Fibroblast of the conjunctiva (primary cell): ENCODE measurements at regions not wholly inside any gene's neighbourhood (a gene's known extent, or its start where the extent isn't known, plus 50 kb on each side); places are given as distances from the start of the nearest gene placed in this dataset.

Experiments
- DNase-seq: peaks from one replicate; pipeline ENCODE4 v3.0.0-alpha.2; 2010; ENCODE audit warnings: low read depth

DNA sequence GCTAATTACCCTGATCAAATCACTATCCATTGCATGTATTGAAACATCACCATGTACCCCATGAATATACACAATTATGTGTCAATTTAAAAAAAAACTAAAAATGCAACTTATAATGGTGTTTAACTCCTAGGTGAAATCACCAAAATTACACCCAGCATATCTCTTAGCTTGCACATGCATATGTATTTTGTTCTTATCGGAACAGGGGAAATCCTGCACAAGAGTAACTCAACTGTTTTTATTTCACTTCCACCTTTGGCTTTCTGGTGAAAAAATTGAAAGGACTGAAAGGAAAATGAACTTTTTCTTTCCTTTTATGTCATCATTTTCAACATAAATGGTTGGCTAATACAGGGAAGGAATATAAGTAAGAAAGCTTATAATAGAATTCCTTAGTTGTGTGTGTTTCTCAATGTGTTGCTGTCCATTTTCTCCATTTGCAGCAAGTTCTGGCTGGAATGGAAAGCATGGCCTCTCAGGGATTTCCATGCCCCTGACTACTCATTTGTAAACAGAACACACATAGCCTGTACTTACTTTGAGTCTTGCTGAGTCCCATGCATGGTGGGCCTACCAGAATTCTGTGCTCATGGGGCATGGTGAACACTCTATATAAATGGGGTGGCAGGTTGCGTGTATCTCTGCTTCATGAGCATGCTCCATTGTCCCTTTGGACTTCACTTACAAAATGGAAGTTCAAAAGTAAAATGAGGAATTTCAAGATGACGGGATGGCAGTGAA is 462.0 kb downstream of the HS3ST3B1 start:
- no peak for DNase-seq

- DNase-seq = no peak
These were observed 460.0 kb downstream of the HS3ST3B1 start for GRCh38 chr17:14760719-14761411.

DNA sequence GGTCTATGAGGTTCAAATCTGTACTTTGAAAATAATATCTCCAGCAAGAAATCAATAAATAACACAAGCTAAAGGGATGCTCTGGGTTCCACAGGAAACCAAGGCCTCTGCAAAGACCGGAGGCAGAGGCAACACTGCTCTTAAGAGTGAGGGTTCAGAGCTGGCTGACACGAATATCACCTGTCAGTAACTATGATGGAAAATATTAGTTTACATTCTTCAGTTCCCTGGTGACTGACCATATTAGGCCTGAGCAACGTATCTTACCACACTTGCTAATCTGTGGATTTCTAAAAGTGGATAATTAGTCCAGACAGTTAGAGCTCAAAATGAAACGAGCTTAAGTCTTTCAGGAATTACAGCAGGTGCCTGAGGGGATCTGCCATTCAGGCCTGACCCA is 459.3 kb downstream of the HS3ST3B1 start:
- DNase-seq = no peak

DNA sequence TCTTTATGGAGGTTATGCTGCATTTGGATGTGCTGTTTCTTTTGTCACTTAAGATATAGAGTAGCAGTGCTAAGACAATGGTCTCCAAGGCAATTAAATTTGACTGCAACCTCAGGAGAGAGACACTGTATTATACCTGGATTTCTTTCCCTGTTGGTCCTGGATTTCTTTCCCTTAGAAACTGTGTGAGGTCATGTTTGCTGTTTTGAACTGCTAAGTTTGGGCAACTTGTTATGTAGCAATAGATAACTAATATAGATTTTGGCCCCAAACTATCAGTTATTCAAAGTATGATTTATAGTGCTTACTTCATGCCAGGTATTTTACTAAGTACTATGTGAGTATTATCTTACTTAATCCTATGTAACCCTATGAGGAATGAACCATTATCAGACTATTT is 458.4 kb downstream of the HS3ST3B1 start:
- DNase-seq = no peak

DNA sequence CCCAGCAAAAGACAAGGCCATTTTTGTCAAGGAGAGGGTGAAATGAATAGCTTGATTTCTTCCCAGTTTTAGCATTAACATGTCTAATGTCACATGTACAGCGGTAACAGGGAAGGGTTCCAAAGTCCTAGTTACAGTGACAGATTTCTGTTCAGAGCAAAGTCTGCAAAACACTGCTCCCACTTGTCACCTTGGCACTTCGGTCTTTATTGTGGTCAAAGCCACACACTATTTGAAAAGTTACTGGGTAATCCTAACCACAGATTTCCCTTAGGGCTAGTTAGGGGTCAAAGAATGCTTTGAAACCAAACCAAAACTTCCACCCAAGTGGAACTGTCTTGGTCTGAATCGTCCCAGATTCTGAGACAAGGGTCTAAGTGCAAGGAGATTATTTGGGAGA is 455.6 kb downstream of the HS3ST3B1 start:
- DNase-seq = no peak

DNA sequence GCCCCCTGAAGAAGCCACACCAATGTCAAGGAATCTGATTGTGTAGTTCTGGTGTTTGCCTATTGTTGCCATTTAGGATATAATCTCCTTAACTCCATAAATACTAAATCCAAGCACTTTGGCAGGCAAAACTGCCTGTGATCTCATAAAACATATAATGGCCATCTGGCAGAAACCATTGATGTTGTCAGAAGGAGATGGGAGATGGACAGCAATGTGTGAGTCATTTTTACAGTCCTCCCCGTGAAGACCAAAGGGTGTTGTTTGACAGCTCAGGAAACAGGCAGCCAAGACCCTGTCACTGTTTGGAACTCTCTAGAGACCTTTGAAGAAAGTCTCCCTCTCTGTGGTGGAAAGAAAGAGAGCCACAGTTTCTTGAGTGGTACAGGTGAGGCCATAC is 454.1 kb downstream of the HS3ST3B1 start:
- no peak for DNase-seq

DNA sequence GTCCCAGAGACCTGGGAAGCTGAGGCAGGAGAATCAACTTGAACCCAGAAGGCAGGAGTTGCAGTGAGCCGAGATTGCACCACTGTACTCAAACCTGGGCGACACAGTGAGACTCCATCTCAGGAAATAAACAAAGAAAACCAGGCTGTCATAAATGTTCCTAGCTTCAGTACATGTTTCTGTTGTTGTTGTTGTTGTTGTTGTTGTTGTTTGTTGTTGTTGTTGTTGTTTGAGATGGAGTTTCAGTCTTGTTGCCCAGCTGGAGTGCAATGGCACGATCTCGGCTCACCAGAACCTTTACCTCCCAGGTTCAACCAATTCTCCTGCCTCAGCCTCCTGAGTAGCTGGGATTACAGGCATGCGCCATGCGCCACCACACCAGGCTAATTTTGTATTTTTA is 452.5 kb downstream of the HS3ST3B1 start:
- no peak for DNase-seq

DNA sequence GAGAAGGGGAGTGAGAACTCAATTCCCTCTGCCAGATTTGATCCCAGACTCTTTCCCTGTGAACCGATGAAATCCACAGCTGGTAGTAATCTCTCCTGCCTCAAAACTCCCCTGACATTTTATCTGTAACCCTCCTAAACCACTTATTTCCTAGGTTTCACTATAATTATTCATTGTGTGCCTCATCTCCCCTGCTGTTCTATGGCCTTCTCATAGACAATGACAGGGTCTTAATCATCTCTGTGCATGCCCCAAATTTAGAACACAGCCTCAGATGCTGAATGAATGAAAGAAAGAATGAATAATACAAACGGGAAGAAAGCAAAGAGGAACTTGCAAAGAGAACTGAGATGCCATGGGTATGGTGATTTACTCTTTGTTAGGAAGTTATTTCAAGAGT is 451.1 kb downstream of the HS3ST3B1 start:
- no peak for DNase-seq

GRCh38 chr17:14750866-14751265 is 450.0 kb downstream of the HS3ST3B1 start:
- no peak for DNase-seq

DNA sequence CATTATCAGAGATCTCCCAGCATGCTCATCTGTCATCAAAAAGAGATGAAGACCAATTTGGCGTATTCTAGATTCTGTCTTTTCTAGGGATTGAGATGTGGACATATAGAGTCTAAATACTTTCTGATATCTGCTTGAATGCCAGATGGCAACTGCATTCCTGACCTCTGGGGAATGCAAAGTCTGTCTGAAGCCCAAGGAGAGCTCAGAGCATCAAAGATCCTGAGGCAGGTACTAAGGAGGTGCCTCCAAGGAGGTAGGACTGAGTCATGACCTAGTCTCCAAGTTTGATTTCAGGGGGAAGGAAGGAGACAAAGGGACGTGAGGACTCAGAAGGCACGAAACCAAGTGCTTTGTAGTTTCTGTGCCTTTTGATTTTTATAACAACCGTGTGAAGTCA is 448.4 kb downstream of the HS3ST3B1 start:
- DNase-seq = no peak

GRCh38 chr17:14748036-14748710 is 447.3 kb downstream of the HS3ST3B1 start:
- no peak for DNase-seq

DNA sequence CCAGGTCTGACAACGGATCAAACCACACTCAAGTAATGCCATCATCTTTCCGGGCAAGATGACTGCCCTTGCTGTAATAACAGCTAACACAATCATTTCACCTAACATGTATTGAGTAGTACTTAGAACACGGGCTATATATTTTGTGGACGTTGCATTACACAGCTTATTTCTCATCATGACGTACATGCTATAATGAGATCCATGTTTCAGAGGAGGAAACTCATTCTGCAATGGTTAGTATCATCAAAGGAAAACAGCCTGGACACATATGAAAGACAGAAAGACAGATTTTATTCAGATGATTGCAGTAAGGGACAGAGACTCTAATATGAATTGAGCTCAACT is 446.7 kb downstream of the HS3ST3B1 start:
- DNase-seq = peak; percentile 6

DNA sequence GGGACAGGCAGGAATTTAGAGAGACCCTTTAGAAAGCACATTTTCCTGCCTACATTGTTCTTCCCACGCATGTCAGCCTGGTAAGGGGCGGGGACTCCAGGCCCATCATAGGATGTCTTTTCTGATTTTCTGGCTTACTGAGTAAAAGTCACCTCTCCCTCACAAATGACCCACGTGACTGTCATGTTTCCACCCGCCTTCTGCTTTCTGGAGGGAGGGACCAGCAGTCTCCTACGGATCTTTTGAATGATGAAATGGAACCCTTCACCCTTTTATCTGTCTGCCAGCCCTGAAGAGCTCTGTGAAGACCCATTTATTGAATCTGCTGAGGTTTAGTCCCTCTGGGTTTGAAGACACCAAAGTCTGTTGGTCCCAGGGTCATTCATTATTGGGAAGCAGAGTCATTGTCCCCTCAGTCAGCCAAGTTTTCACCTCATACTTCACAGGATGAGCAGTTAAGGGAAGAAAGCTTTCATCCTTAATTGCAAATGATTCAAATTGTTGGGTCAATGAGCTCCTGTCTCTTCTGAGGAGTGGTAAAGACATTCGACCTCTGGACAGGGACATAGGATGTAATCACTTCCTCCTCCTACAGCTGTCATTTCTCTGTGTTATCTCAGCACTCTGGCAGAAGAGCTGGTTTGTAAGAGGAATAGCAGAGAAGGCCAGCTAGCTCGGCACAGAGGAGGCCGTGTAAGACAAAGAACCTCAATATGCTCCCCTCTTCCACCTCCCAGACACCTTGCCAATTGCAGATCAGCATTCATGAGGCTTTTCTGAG is 446.1 kb downstream of the HS3ST3B1 start:
- no peak for DNase-seq

- DNase-seq = no peak
These were observed 444.7 kb downstream of the HS3ST3B1 start for GRCh38 chr17:14745541-14745940.

GRCh38 chr17:14744761-14745473 is 444.0 kb downstream of the HS3ST3B1 start:
- DNase-seq = no peak

GRCh38 chr17:14741491-14741890 is 440.6 kb downstream of the HS3ST3B1 start:
- peak; percentile 9 for DNase-seq

DNA sequence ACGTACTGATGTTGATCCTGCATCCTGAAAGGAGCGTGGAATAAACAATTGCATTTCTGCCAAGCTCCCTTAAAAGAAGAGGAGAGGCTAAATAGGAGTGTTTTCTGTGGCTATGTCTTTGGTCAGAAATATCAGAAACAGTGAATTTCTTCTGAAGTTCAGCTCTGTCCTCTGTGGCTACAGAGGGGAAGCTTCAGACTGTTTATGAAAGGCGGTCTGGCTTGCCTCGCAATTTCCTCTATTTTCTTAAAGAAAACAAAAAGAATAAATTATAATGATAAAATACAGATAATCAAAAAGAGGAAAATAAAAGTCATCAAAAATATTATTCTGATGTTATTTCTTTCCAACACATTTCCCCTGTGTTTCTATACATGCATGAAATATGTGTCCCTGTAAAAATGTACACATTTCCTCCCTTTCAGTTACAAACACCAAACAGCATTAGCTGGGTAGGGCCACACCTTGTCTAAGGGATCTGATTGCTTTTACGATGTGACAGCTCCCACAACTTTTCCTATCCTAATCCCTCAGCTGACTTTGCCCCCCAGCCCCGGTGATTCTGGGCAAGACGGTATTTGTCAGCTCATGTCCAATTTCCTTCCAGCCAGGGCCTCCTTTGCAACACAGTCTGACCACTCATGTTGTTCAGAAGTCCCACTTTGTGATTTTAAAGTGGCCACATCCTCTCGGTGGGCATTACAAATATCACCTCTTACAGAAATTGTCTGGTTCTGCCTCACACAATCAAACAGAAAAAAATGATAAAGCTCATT is 439.0 kb downstream of the HS3ST3B1 start:
- DNase-seq = no peak

DNA sequence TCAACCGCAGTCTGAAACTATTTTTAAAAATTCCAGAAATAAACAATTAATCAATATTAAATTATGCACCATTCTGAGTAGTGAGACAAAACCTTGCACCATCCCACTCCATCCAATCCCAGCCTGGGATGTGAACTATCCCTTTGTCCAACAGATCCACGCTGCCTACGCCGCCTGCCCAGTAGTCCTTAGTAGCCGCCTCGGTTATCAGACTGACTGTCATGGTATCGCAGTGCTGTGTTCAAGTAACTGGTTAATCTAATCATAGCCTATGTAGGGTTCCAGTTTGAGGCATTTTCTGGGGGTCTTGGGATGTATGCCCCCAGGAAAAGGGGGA is 437.7 kb downstream of the HS3ST3B1 start:
- DNase-seq = no peak

DNA sequence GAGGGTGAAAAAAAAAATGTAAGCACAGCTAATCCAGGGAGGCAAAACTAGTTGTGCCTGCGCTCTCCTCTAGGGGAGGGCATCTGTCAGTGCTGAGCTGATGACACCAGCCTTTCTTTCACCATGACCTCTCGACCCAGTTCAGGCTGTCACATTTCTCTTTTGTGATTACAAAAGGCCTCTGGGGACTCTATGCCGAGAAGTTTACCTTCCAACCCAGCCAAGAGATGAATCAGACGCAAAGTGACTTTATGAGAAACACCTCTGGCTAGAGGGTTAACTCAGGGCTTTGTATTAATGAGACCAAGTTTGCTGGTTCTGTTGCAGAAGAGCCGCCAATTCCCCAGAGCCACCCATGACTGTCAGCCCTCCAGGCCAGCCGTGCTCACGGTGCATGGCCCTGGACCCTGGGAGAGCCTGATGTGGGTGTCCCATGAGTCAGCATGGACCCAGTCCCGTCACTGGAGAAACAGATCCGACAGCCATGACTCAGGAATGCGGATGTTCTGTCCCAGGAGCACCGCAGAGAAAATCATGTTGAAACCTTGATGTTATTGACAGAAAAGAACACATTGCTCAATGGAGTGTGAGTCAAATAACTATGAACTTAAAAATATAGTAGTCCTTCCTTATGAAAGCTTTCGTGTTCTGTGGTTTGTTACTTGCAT is 437.2 kb downstream of the HS3ST3B1 start:
- peak; percentile 92 for DNase-seq

DNA sequence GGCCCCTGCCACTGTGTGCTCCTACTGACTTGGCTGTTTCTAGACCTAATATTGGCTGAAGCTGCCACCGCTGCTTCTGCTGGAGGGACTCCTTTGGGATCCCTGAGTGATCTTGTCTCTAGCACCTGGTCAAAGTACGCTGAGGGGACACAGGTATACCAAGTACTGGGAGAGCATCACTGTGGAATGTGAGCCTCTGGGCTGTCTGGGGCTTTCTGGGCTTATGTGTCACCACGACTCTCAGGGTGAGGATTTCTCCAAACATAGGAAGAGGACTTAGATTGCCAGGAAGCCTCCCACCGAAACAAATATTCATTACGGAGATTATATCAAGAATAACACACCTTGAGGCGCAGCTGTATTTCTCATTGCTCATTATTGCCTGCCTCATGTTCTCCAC is 435.8 kb downstream of the HS3ST3B1 start:
- no peak for DNase-seq

- DNase-seq = no peak
These were observed 432.5 kb downstream of the HS3ST3B1 start for GRCh38 chr17:14733376-14733775.
